Naive thymus-derived CD4-positive, alpha-beta T cell (primary cell): ENCODE measurements at regions not wholly inside any gene's neighbourhood (a gene's known extent, or its start where the extent isn't known, plus 50 kb on each side); places are given as distances from the start of the nearest gene placed in this dataset.

ENCODE experiments used
- ATAC-seq: fragments of 150-1000 bp; cut with Tn5 transposase; 2 replicates; pipeline ENCODE4 v1.10.0; 2021; ENCODE audit warnings: mild to moderate bottlenecking, moderate library complexity
- CTCF ChIA-PET: fragments of 350-600 bp; sonication (Branson Sonifier 250); formaldehyde crosslinking; loops from one replicate; lab custom pipeline; 2021; ENCODE audit warnings: antibody characterized with exemption; lab: Charles Lee
- POLR2A ChIA-PET: fragments of 350-600 bp; sonication (Branson Sonifier 250); formaldehyde crosslinking; loops from one replicate; lab custom pipeline; 2021; ENCODE audit warnings: antibody characterized with exemption, inconsistent platforms; lab: Charles Lee
- DNase-seq, 9 donors: peaks; one replicate each; pipeline versions ENCODE4 v3.0.0 to v3.0.0-alpha.2; 2020 to 2022; ENCODE audit warnings: mixed read lengths in 1 of 9
- H3K27ac ChIP-seq: one replicate; pipeline ENCODE4 v1.7.0; 2013; ENCODE audit warnings: mild to moderate bottlenecking, low read depth, low read length, moderate library complexity
- H3K27me3 ChIP-seq, 2 donors: one replicate each; pipeline ENCODE4 v1.7.0; 2013; ENCODE audit warnings: low read length in 2 of 2, mild to moderate bottlenecking in 2 of 2, moderate library complexity in 2 of 2; ENCODE audit not compliant: control insufficient read depth in 2 of 2, insufficient read depth in 2 of 2
- H3K36me3 ChIP-seq, 3 experiments: 1 replicate in 2 of 3; 2 replicates in 1 of 3; pipeline ENCODE4 v1.7.0; 2013; ENCODE audit warnings: low read length in 3 of 3, mild to moderate bottlenecking in 3 of 3, moderate library complexity in 1 of 3; ENCODE audit not compliant: insufficient read depth in 3 of 3, control insufficient read depth in 2 of 3
- H3K4me1 ChIP-seq, 2 donors: one replicate each; pipeline ENCODE4 v1.7.0; 2013; ENCODE audit warnings: low read length in 2 of 2, mild to moderate bottlenecking in 2 of 2, moderate library complexity in 1 of 2; ENCODE audit not compliant: control insufficient read depth in 2 of 2, insufficient read depth in 2 of 2
- H3K4me3 ChIP-seq: 2 replicates; pipeline ENCODE4 v1.7.0; 2013; ENCODE audit warnings: mild to moderate bottlenecking, low read length
- H3K9me3 ChIP-seq, 3 experiments: 1 replicate in 2 of 3; 2 replicates in 1 of 3; pipeline ENCODE4 v1.7.0; 2013; ENCODE audit warnings: low read length in 3 of 3; ENCODE audit not compliant: control insufficient read depth in 2 of 3
- H3K27ac Mint-ChIP-seq, 9 donors: one replicate each; pipeline ENCODE4 v1.8.0; 2020 to 2022; ENCODE audit warnings: mixed read lengths in 9 of 9, mild to moderate bottlenecking in 8 of 9, moderate library complexity in 5 of 9, inconsistent platforms in 2 of 9
- H3K27me3 Mint-ChIP-seq, 5 donors: one replicate each; pipeline ENCODE4 v1.8.0; 2021 to 2022; ENCODE audit warnings: mixed read lengths in 5 of 5, mild to moderate bottlenecking in 1 of 5
- H3K36me3 Mint-ChIP-seq, 5 donors: one replicate each; pipeline ENCODE4 v1.8.0; 2020 to 2022; ENCODE audit warnings: mixed read lengths in 5 of 5, mild to moderate bottlenecking in 3 of 5, inconsistent platforms in 1 of 5
- H3K4me1 Mint-ChIP-seq, 7 donors: one replicate each; pipeline ENCODE4 v1.8.0; 2020 to 2022; ENCODE audit warnings: mixed read lengths in 7 of 7, mild to moderate bottlenecking in 3 of 7, inconsistent platforms in 1 of 7
- H3K4me3 Mint-ChIP-seq, 10 donors: one replicate each; pipeline ENCODE4 v1.8.0; 2020 to 2022; ENCODE audit warnings: mild to moderate bottlenecking in 10 of 10, mixed read lengths in 10 of 10, moderate library complexity in 6 of 10, inconsistent platforms in 2 of 10
- H3K9me3 Mint-ChIP-seq, 11 donors: one replicate each; pipeline ENCODE4 v1.8.0; 2020 to 2022; ENCODE audit warnings: mixed read lengths in 11 of 11, mild to moderate bottlenecking in 4 of 11, inconsistent platforms in 1 of 11, moderate library complexity in 1 of 11
- intact Hi-C, 2 donors: fragments of 100-400 bp; cut with micrococcal nuclease; formaldehyde crosslinking; loops; one replicate each; pipeline ENCODE4 v1.15.1; 2023

DNA sequence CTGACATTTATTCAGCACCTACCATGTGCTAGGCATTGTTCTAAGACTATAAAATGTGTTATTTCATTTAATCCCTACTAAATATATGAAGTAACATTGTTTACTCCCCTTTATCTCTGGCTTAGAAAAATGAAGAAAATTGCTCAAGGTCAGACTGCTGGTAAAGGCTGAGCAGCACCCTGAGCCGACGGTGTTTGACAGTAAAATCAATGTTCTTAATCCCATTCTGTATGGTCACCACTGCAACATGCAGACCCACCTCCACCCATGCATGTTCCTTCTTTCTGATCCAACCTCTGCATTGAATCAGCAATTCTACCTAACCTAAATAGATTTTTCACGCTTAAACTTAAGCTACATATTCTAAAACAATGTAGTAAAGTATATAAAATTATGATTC, 216.5 kb downstream of the ZBBX start:
- no peaks in the 10 kb centered on the region for H3K4me1 Mint-ChIP-seq
- ChIA-PET CTCF (no interaction called here), POLR2A (no interaction called here)
- intact Hi-C loops: no loop called here
- H3K4me3 Mint-ChIP-seq: no peak overlapping the region
- DNase-seq (no peak), ATAC-seq (no peak)
- Histone ChIP-seq H3K27ac (no peak overlapping the region), H3K9me3 (no peaks in the 10 kb centered on the region), H3K36me3 (no peaks in the 10 kb centered on the region), H3K27me3 (no peaks in the 10 kb centered on the region), H3K4me1 (no peaks in the 10 kb centered on the region), H3K4me3 (no peak overlapping the region)
- H3K27me3 Mint-ChIP-seq: no peaks in the 10 kb centered on the region
- no peak overlapping the region for H3K27ac Mint-ChIP-seq
- H3K9me3 Mint-ChIP-seq: peaks cover 0 to 3% (median 0%) of the 10 kb centered on the region in 11 donors
- no peaks in the 10 kb centered on the region for H3K36me3 Mint-ChIP-seq

- no peak overlapping the region for H3K4me3 ChIP-seq
- DNase-seq (no peak), ATAC-seq (no peak)
- H3K9me3 ChIP-seq: no peaks in the 10 kb centered on the region
- Mint-ChIP-seq H3K4me3 (no peak overlapping the region), H3K4me1 (no peaks in the 10 kb centered on the region), H3K27me3 (no peaks in the 10 kb centered on the region), H3K9me3 (peaks cover 0 to 5% (median 2%) of the 10 kb centered on the region in 11 donors), H3K27ac (no peak overlapping the region), H3K36me3 (no peaks in the 10 kb centered on the region)
- H3K4me1 ChIP-seq: no peaks in the 10 kb centered on the region
- H3K36me3 ChIP-seq: no peaks in the 10 kb centered on the region
- POLR2A ChIA-PET: no interaction called here
- intact Hi-C loops: no loop called here
- H3K27ac ChIP-seq: no peak overlapping the region
- no peaks in the 10 kb centered on the region for H3K27me3 ChIP-seq
- CTCF ChIA-PET: no interaction called here
Measured at GRCh38 chr3:167162083-167162482, 218.0 kb downstream of the ZBBX start.

- POLR2A ChIA-PET: no interaction called here
- CTCF ChIA-PET: no interaction called here
- no peaks in the 10 kb centered on the region for H3K4me1 Mint-ChIP-seq
- no peaks in the 10 kb centered on the region for H3K27me3 ChIP-seq
- H3K4me3 ChIP-seq: no peak overlapping the region
- H3K9me3 Mint-ChIP-seq: peaks cover 0 to 12% (median 4%) of the 10 kb centered on the region in 11 donors
- H3K27me3 Mint-ChIP-seq: no peaks in the 10 kb centered on the region
- H3K4me1 ChIP-seq: no peaks in the 10 kb centered on the region
- H3K36me3 ChIP-seq: no peaks in the 10 kb centered on the region
- DNase-seq: no peak
- H3K9me3 ChIP-seq: no peaks in the 10 kb centered on the region
- H3K36me3 Mint-ChIP-seq: no peaks in the 10 kb centered on the region
- H3K27ac Mint-ChIP-seq: no peak overlapping the region
- H3K4me3 Mint-ChIP-seq: no peak overlapping the region
- H3K27ac ChIP-seq: no peak overlapping the region
- intact Hi-C loops: no loop called here
- no peak for ATAC-seq
Measured at GRCh38 chr3:167160781-167161180, 219.3 kb downstream of the ZBBX start.

DNA sequence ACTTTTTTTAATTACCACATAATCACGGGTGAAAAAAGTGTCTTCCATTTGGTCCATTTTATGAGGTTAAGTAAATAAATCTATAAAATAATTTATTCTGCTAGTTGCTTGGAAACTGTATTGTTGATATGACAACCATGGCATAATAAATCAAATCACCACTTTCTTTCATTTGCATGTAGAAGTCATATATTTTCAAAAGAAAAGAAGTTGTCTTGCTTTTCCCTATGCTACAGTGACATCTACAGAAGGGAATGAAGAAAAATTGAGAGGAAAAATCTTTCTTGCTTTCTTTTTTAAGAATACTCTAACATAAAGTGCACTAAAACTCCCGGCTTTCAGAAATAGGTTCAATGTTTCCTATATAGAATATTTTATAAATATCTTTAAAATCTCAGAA, 228.5 kb downstream of the ZBBX start:
- ATAC-seq: no peak
- no peak overlapping the region for H3K27ac Mint-ChIP-seq
- H3K27ac ChIP-seq: no peak overlapping the region
- no peaks in the 10 kb centered on the region for H3K9me3 ChIP-seq
- no peaks in the 10 kb centered on the region for H3K4me1 ChIP-seq
- no peaks in the 10 kb centered on the region for H3K4me1 Mint-ChIP-seq
- H3K27me3 ChIP-seq: no peaks in the 10 kb centered on the region
- no peaks in the 10 kb centered on the region for H3K27me3 Mint-ChIP-seq
- ChIA-PET CTCF (no interaction called here), POLR2A (no interaction called here)
- no peak for DNase-seq
- peaks cover 0 to 29% (median 6%) of the 10 kb centered on the region in 11 donors for H3K9me3 Mint-ChIP-seq
- H3K36me3 ChIP-seq: no peaks in the 10 kb centered on the region
- intact Hi-C loops: no loop called here
- H3K4me3 Mint-ChIP-seq: no peak overlapping the region
- H3K36me3 Mint-ChIP-seq: no peaks in the 10 kb centered on the region
- H3K4me3 ChIP-seq: no peak overlapping the region

- peaks cover 0 to 14% (median 0%) of the 10 kb centered on the region in 11 donors for H3K9me3 Mint-ChIP-seq
- H3K4me1 Mint-ChIP-seq: no peaks in the 10 kb centered on the region
- Histone ChIP-seq H3K4me3 (no peak overlapping the region), H3K4me1 (no peaks in the 10 kb centered on the region), H3K27me3 (no peaks in the 10 kb centered on the region), H3K36me3 (no peaks in the 10 kb centered on the region), H3K27ac (no peak overlapping the region), H3K9me3 (no peaks in the 10 kb centered on the region)
- no peak overlapping the region for H3K27ac Mint-ChIP-seq
- H3K36me3 Mint-ChIP-seq: no peaks in the 10 kb centered on the region
- ChIA-PET POLR2A (no interaction called here), CTCF (no interaction called here)
- intact Hi-C loops: no loop called here
- H3K4me3 Mint-ChIP-seq: no peak overlapping the region
- H3K27me3 Mint-ChIP-seq: no peaks in the 10 kb centered on the region
- DNase-seq (no peak), ATAC-seq (no peak)
Measured at GRCh38 chr3:167148136-167148535, 232.0 kb downstream of the ZBBX start.

DNA sequence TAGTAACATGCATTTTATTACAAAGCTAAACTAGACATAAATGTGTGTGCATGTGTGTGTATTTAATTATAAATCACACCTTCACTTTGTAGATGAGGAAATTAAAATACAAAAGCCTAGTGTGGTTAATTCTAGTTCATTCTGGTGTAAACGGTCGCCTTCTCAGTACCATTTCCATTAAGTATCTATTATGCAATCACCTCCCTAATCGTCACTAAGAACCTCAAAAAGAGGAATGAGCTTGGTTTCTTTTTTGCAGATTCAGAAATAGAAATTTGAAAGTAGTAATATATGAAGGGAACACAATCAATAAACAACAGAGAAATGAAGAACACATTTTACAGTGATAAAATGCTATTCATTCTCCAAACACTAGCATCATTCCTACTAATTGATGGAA, 233.2 kb downstream of the ZBBX start:
- H3K4me1 ChIP-seq: no peaks in the 10 kb centered on the region
- H3K36me3 Mint-ChIP-seq: no peaks in the 10 kb centered on the region
- H3K4me3 Mint-ChIP-seq: no peak overlapping the region
- H3K27me3 ChIP-seq: no peaks in the 10 kb centered on the region
- peaks cover 0 to 14% (median 0%) of the 10 kb centered on the region in 11 donors for H3K9me3 Mint-ChIP-seq
- no peaks in the 10 kb centered on the region for H3K27me3 Mint-ChIP-seq
- intact Hi-C loops: no loop called here
- H3K4me1 Mint-ChIP-seq: no peaks in the 10 kb centered on the region
- H3K27ac ChIP-seq: no peak overlapping the region
- H3K36me3 ChIP-seq: no peaks in the 10 kb centered on the region
- DNase-seq: no peak
- H3K27ac Mint-ChIP-seq: no peak overlapping the region
- no peaks in the 10 kb centered on the region for H3K9me3 ChIP-seq
- ChIA-PET CTCF (no interaction called here), POLR2A (no interaction called here)
- no peak overlapping the region for H3K4me3 ChIP-seq
- no peak for ATAC-seq

- Mint-ChIP-seq H3K27me3 (no peaks in the 10 kb centered on the region), H3K36me3 (peaks cover 0 to 4% (median 0%) of the 10 kb centered on the region in 5 donors), H3K9me3 (peaks cover 3 to 36% (median 8%) of the 10 kb centered on the region in 11 donors), H3K4me1 (no peaks in the 10 kb centered on the region), H3K4me3 (no peak overlapping the region), H3K27ac (no peak overlapping the region)
- ATAC-seq (no peak), DNase-seq (no peak)
- POLR2A ChIA-PET: no interaction called here
- no peak overlapping the region for H3K4me3 ChIP-seq
- intact Hi-C loops: no loop called here
- no peaks in the 10 kb centered on the region for H3K4me1 ChIP-seq
- CTCF ChIA-PET: no interaction called here
- H3K27me3 ChIP-seq: no peaks in the 10 kb centered on the region
- no peaks in the 10 kb centered on the region for H3K36me3 ChIP-seq
- H3K9me3 ChIP-seq: no peaks in the 10 kb centered on the region
- no peak overlapping the region for H3K27ac ChIP-seq
Measured at GRCh38 chr3:167125612-167126407, 254.3 kb downstream of the ZBBX start.
